ENCODE measurements at regions not wholly inside any gene's neighbourhood (a gene's known extent, or its start where the extent isn't known, plus 50 kb on each side); places are given as distances from the start of the nearest gene placed in this dataset.

DNA sequence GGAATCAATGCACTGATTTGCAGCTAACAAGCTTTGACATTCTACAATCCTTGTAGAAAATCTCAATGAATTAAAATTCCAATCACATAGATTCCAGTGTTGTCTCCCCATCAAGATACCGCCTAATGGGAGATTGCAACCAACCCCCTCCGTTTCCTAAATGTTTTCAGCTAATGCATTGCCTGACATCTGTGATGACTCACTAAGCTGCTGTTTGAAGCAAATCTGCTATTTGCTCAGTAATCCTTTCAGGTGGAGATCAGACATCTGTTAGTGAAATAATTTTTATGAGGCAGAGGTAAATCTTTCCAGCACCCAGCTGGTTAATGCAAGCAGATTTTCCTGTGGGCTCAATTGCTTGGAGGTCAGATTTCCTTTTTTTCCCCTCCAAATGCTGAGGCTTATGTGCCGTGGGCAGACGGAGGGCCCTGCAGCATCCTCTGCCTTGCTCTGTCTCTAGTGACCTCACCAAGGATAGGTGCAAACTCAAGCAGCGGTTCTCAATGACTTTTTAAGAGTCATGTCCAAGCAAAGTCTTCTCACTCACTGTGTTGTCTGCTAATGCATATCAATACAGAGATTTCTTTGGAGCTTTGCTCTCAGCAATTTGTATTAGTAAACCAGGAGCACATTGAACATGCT, 91.1 kb upstream of the RAB3GAP2 start:
- intact Hi-C loops (cut with micrococcal nuclease; ENCODE audit: unreplicated experiment), result no loop called here
- peaks cover 0 to 5% of the 10 kb centered on the region in 2 experiments; a peak in 1 of 5 replicates for H3K27me3 ChIP-seq (ENCODE audit: control insufficient read depth in 1 of 2, insufficient read depth in 2 of 2, low read length in 2 of 2)
- no peak overlapping the region for H3K9ac ChIP-seq (ENCODE audit: insufficient read depth, low read depth, low read length)
- no peak for FAIRE-seq
- no peak overlapping the region for H2AFZ ChIP-seq (ENCODE audit: low read length)
- DNase-seq (ENCODE audit: low spot score), result no peak
- CTCF ChIA-PET (ENCODE audit: low intra/inter-chr PET ratio, low total read pairs), result no interaction called here
- no peak overlapping the region for H3K4me3 ChIP-seq (replicated peaks in 1 of 3; ENCODE audit: insufficient read depth in 1 of 3, low read depth in 2 of 3, low read length in 3 of 3)
- H4K20me1 ChIP-seq (ENCODE audit: insufficient read depth, low read length), result no peaks in the 10 kb centered on the region
- in situ Hi-C loops (cut with HindIII; ENCODE audit: extremely low pct_ligation_motif_present, low pct_unique_long_range_greater_than_20kb), result no loop called here
- 10% methylated on average over 5 of the region's 5 CpGs for WGBS (ENCODE audit: low lambda C conversion rate)
- H3K36me3 ChIP-seq (replicated peaks in 1 of 2; ENCODE audit: control insufficient read depth in 1 of 2, insufficient read depth in 2 of 2, low read length in 2 of 2), result no peaks in the 10 kb centered on the region
- POLR2A ChIA-PET, result no interaction called here
- no peak overlapping the region for H3K27ac ChIP-seq (ENCODE audit: extremely low read length, insufficient read depth, low read length)
- no peak for ATAC-seq
- BruUV-seq (replicated peaks), result no TSS peak
- no peaks in the 10 kb centered on the region for H3K79me2 ChIP-seq (ENCODE audit: insufficient read depth, low read length)
- no peaks in the 10 kb centered on the region for H3K9me3 ChIP-seq (ENCODE audit: low read length)
- H3K4me1 ChIP-seq (ENCODE audit: insufficient read depth, low read length), result no peaks in the 10 kb centered on the region
- TF ChIP-seq FOXM1 (CRISPR knock-in tag; IDR thresholded peaks at IDR 0.05), result no peak
- no peak overlapping the region for H3K4me2 ChIP-seq (ENCODE audit: low read depth, low read length)

DNA sequence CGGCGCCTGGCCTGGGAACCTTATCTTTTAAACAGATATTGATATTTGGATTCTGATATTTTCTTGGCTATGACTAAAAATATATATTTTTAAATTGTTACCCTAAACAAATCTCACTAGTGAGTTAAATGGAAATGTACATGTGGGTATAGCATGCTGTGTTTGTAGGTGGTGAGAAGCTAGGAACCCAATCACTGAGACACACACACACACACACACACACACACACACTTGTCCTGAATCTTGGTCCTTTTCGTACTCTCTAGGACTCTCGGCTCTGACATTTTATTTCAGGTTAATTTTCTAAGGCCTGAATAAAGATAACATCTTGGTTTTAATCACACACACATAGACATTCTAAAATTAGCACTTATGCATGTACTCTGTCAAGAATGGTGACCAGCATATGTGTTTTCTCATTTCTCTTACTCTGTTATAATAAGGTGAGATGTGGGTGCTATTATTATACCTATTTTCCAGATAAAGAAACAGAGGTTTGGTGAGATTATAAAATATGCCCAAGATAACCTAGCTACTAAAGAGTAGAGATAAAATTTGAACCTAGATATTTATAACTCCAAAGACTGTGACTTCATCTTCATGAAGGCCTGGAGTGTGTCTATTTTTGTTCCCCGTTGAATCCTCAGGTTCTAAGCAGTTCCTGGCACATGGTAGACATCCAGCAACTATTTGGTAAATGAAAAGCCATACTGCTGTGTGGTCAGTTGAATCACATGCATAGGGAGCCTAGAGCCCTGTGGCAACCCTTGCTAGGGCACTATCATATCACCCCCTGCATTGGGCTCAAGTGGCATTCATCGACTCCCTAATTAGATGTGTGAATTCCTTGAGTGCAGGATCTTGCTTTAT, 85.0 kb upstream of the RAB3GAP2 start:
- intact Hi-C loops (cut with micrococcal nuclease; ENCODE audit: unreplicated experiment), result no loop called here
- peaks cover 0 to 11% of the 10 kb centered on the region in 2 experiments; a peak in 2 of 5 replicates for H3K27me3 ChIP-seq (ENCODE audit: control insufficient read depth in 1 of 2, insufficient read depth in 2 of 2, low read length in 2 of 2)
- H3K4me2 ChIP-seq (ENCODE audit: low read depth, low read length), result no peak overlapping the region
- no peaks in the 10 kb centered on the region for H3K79me2 ChIP-seq (ENCODE audit: insufficient read depth, low read length)
- no peak for DNase-seq (ENCODE audit: low spot score)
- POLR2A ChIA-PET, result no interaction called here
- BruUV-seq (replicated peaks), result no TSS peak
- H3K27ac ChIP-seq (ENCODE audit: extremely low read length, insufficient read depth, low read length), result no peak overlapping the region
- H3K9ac ChIP-seq (ENCODE audit: insufficient read depth, low read depth, low read length), result no peak overlapping the region
- no peaks in the 10 kb centered on the region for H3K36me3 ChIP-seq (replicated peaks in 1 of 2; ENCODE audit: control insufficient read depth in 1 of 2, insufficient read depth in 2 of 2, low read length in 2 of 2)
- in situ Hi-C loops (cut with HindIII; ENCODE audit: extremely low pct_ligation_motif_present, low pct_unique_long_range_greater_than_20kb), result no loop called here
- no peak for ATAC-seq
- WGBS (ENCODE audit: low lambda C conversion rate), result 29% methylated on average over 6 of the region's 6 CpGs
- no peak overlapping the region for H3K4me3 ChIP-seq (replicated peaks in 1 of 3; ENCODE audit: insufficient read depth in 1 of 3, low read depth in 2 of 3, low read length in 3 of 3)
- H2AFZ ChIP-seq (ENCODE audit: low read length), result no peak overlapping the region
- no peaks in the 10 kb centered on the region for H3K9me3 ChIP-seq (ENCODE audit: low read length)
- no peaks in the 10 kb centered on the region for H4K20me1 ChIP-seq (ENCODE audit: insufficient read depth, low read length)
- CTCF ChIA-PET (ENCODE audit: low intra/inter-chr PET ratio, low total read pairs), result no interaction called here
- no peak for FAIRE-seq
- peaks cover 5% of the 10 kb centered on the region; the same call in 1 of the 2 replicates for H3K4me1 ChIP-seq (ENCODE audit: insufficient read depth, low read length)
- no peak for TF ChIP-seq ZNF33B (CRISPR knock-in tag; IDR thresholded peaks at IDR 0.05)
- no peak for TF ChIP-seq ZNF510 (CRISPR knock-in tag; IDR thresholded peaks at IDR 0.05; ENCODE audit: low read depth)
- no peak for TF ChIP-seq ZFP37 (CRISPR knock-in tag; IDR thresholded peaks at IDR 0.05; ENCODE audit: borderline replicate concordance)
- TF ChIP-seq ZNF781 (CRISPR knock-in tag; IDR thresholded peaks at IDR 0.05; ENCODE audit: borderline replicate concordance, not compliant biosample characterization), result no peak
- TF ChIP-seq ZNF292 (CRISPR knock-in tag; IDR thresholded peaks at IDR 0.05; ENCODE audit: borderline replicate concordance, low read depth), result no peak
- no peak for TF ChIP-seq ARID2 (CRISPR knock-in tag; IDR thresholded peaks at IDR 0.05; ENCODE audit: borderline replicate concordance)
- TF ChIP-seq ZNF572 (CRISPR knock-in tag; IDR thresholded peaks at IDR 0.05), result no peak
- no peak for TF ChIP-seq GABPB1 (CRISPR knock-in tag; IDR thresholded peaks at IDR 0.05)
- TF ChIP-seq, protein P1, sequence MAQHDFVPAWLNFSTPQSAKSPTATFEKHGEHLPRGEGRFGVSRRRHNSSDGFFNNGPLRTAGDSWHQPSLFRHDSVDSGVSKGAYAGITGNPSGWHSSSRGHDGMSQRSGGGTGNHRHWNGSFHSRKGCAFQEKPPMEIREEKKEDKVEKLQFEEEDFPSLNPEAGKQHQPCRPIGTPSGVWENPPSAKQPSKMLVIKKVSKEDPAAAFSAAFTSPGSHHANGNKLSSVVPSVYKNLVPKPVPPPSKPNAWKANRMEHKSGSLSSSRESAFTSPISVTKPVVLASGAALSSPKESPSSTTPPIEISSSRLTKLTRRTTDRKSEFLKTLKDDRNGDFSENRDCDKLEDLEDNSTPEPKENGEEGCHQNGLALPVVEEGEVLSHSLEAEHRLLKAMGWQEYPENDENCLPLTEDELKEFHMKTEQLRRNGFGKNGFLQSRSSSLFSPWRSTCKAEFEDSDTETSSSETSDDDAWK (CRISPR knock-in tag; IDR thresholded peaks at IDR 0.05), result no peak
- no peak for TF ChIP-seq ZFP62 (CRISPR knock-in tag; IDR thresholded peaks at IDR 0.05)
- no peak for TF ChIP-seq ATAD3A (CRISPR knock-in tag; IDR thresholded peaks at IDR 0.05)
- TF ChIP-seq, protein P2, sequence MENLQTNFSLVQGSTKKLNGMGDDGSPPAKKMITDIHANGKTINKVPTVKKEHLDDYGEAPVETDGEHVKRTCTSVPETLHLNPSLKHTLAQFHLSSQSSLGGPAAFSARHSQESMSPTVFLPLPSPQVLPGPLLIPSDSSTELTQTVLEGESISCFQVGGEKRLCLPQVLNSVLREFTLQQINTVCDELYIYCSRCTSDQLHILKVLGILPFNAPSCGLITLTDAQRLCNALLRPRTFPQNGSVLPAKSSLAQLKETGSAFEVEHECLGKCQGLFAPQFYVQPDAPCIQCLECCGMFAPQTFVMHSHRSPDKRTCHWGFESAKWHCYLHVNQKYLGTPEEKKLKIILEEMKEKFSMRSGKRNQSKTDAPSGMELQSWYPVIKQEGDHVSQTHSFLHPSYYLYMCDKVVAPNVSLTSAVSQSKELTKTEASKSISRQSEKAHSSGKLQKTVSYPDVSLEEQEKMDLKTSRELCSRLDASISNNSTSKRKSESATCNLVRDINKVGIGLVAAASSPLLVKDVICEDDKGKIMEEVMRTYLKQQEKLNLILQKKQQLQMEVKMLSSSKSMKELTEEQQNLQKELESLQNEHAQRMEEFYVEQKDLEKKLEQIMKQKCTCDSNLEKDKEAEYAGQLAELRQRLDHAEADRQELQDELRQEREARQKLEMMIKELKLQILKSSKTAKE (CRISPR knock-in tag; IDR thresholded peaks at IDR 0.05; ENCODE audit: borderline replicate concordance), result no peak
- no peak for TF ChIP-seq FOSL1 (CRISPR knock-in tag; IDR thresholded peaks at IDR 0.05; ENCODE audit: borderline replicate concordance)
